ENCODE measurements at regions not wholly inside any gene's neighbourhood (a gene's known extent, or its start where the extent isn't known, plus 50 kb on each side); places are given as distances from the start of the nearest gene placed in this dataset.
A peak's percentile ranks its signal among the peaks of the same experiment; 100 is the strongest.

DNA sequence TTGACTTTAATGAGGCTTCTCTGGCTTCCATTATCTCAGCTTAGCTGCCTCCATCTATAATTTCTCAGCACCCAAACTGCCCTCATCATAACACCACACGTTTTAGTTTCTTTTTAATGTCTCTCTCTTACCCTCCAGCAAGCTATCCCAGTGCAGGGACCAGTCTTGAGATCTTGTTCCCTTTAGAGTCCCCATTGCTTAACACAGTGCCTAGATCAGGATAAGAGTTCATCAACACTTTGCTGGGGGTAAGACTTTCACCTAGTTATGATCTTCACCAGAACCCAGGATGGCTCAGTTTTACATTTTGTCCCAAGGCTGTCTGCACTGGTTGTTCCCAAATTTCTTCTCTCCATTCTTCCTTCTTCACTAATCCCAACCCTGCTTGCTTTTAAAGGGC lies 126.1 kb downstream of the OR2B2 start:
- TF ChIP-seq EZH2phosphoT487 (IDR thresholded peaks at IDR 0.05; ENCODE audit: borderline replicate concordance, low read length): no peak
- no peak for TF ChIP-seq CTCF (conservative IDR thresholded peaks at IDR 0.05; ENCODE audit: low read depth, low read length)
- TF ChIP-seq EZH2 (IDR thresholded peaks at IDR 0.05; ENCODE audit: low read length, unreplicated experiment): no peak
- no peak overlapping the region for H3K9ac ChIP-seq (ENCODE audit: low read length)
- H3K79me2 ChIP-seq (ENCODE audit: low read length): no peaks in the 10 kb centered on the region
- H4K20me1 ChIP-seq (ENCODE audit: low read length): no peaks in the 10 kb centered on the region
- no peaks in the 10 kb centered on the region for H3K36me3 ChIP-seq (ENCODE audit: low read depth, low read length)
- H3K4me2 ChIP-seq (ENCODE audit: low read length): peak overlapping the region; percentile 77
- H3K27ac ChIP-seq (ENCODE audit: low read length): no peak overlapping the region
- H3K4me3 ChIP-seq (ENCODE audit: low read length): no peak overlapping the region
- H3K9me3 ChIP-seq (ENCODE audit: low read length): no peaks in the 10 kb centered on the region
- ATAC-seq (no peak), DNase-seq (no peak)
- H2AFZ ChIP-seq (ENCODE audit: low read length): no peak overlapping the region
- intact Hi-C loops (cut with micrococcal nuclease): no loop called here
- H3K4me1 ChIP-seq (ENCODE audit: insufficient read depth, low read length): peaks cover 18% of the 10 kb centered on the region
- ChIA-PET CTCF (interaction anchor here (1.2 kb wide), 1 partner anchor 13 kb away, joined by 4 read pairs; no protein-coding TSS in a partner anchor), POLR2A (ENCODE audit: unreplicated experiment) (no interaction called here)
- no peaks in the 10 kb centered on the region for H3F3A ChIP-seq (ENCODE audit: low read length, unreplicated experiment)
- no peaks in the 10 kb centered on the region for H3K27me3 ChIP-seq (ENCODE audit: low read length)
- no peaks in the 10 kb centered on the region for H3K9me2 ChIP-seq (replicated peaks; ENCODE audit: low read length)
- BruUV-seq (replicated peaks): no TSS peak

DNA sequence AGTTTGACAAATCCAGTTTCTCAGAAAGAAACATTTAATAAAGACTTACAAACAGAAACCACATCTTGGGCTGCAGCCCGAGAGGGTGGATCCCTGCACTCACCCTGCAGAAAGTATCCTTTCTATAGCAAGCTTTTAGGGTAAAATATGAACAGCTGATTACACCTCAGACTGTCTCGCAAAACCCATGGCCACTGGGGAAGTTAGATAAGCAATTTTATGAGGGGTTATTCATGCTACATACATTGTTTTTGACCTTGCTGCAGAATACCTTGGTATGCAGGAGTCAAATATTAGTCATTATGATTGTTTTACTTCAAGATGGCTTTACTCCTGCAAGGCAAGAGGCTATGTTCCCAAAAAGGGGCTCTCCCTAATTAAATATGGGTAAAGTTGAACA lies 126.9 kb downstream of the OR2B2 start:
- no peak for TF ChIP-seq EZH2phosphoT487 (IDR thresholded peaks at IDR 0.05; ENCODE audit: borderline replicate concordance, low read length)
- no peak for TF ChIP-seq EZH2 (IDR thresholded peaks at IDR 0.05; ENCODE audit: low read length, unreplicated experiment)
- no peak for TF ChIP-seq CTCF (conservative IDR thresholded peaks at IDR 0.05; ENCODE audit: low read depth, low read length)
- H3K4me3 ChIP-seq (ENCODE audit: low read length): peak overlapping the region; percentile 41
- H3K9me3 ChIP-seq (ENCODE audit: low read length): no peaks in the 10 kb centered on the region
- H3K36me3 ChIP-seq (ENCODE audit: low read depth, low read length): no peaks in the 10 kb centered on the region
- BruUV-seq (replicated peaks): no TSS peak
- H2AFZ ChIP-seq (ENCODE audit: low read length): no peak overlapping the region
- no peaks in the 10 kb centered on the region for H3K27me3 ChIP-seq (ENCODE audit: low read length)
- H3F3A ChIP-seq (ENCODE audit: low read length, unreplicated experiment): no peaks in the 10 kb centered on the region
- H3K79me2 ChIP-seq (ENCODE audit: low read length): no peaks in the 10 kb centered on the region
- intact Hi-C loops (cut with micrococcal nuclease): no loop called here
- no peak overlapping the region for H3K9ac ChIP-seq (ENCODE audit: low read length)
- no peaks in the 10 kb centered on the region for H4K20me1 ChIP-seq (ENCODE audit: low read length)
- peak overlapping the region; percentile 77 for H3K4me2 ChIP-seq (ENCODE audit: low read length)
- H3K9me2 ChIP-seq (replicated peaks; ENCODE audit: low read length): no peaks in the 10 kb centered on the region
- peak; percentile 94 for ATAC-seq
- H3K4me1 ChIP-seq (ENCODE audit: insufficient read depth, low read length): peaks cover 18% of the 10 kb centered on the region
- CTCF ChIA-PET: interaction anchor here (1.2 kb wide), 1 partner anchor 12 kb away, joined by 4 read pairs; no protein-coding TSS in a partner anchor
- DNase-seq: peak; percentile 72
- H3K27ac ChIP-seq (ENCODE audit: low read length): no peak overlapping the region
- POLR2A ChIA-PET (ENCODE audit: unreplicated experiment): no interaction called here

DNA sequence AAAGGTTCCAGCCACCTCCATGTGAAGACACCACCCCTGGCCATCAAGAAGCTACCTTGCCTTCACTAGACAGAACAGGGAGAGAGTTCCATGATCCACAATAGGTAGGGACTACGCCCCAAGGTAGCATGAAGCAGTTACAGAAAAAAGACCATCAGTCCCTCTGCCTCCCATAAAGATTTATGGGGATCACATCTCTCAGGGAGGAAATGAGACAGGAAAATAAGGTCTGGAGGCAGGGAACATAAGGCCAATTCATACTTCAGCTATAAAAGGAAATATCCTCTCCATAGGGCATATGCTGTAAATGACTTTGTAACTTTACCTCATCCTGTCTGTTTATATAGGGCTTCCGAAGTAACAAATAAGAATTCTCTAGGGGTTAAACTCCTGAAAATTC lies 129.4 kb downstream of the OR2B2 start:
- intact Hi-C loops (cut with micrococcal nuclease): no loop called here
- TF ChIP-seq EZH2phosphoT487 (IDR thresholded peaks at IDR 0.05; ENCODE audit: borderline replicate concordance, low read length): no peak
- TF ChIP-seq EZH2 (IDR thresholded peaks at IDR 0.05; ENCODE audit: low read length, unreplicated experiment): no peak
- TF ChIP-seq CTCF (conservative IDR thresholded peaks at IDR 0.05; ENCODE audit: low read depth, low read length): no peak
- no peak overlapping the region for H3K27ac ChIP-seq (ENCODE audit: low read length)
- no peaks in the 10 kb centered on the region for H3K9me3 ChIP-seq (ENCODE audit: low read length)
- no peaks in the 10 kb centered on the region for H3K79me2 ChIP-seq (ENCODE audit: low read length)
- H3K27me3 ChIP-seq (ENCODE audit: low read length): no peaks in the 10 kb centered on the region
- peaks cover 26% of the 10 kb centered on the region for H3K4me1 ChIP-seq (ENCODE audit: insufficient read depth, low read length)
- H4K20me1 ChIP-seq (ENCODE audit: low read length): no peaks in the 10 kb centered on the region
- H3K36me3 ChIP-seq (ENCODE audit: low read depth, low read length): no peaks in the 10 kb centered on the region
- DNase-seq (no peak), ATAC-seq (no peak)
- no peaks in the 10 kb centered on the region for H3F3A ChIP-seq (ENCODE audit: low read length, unreplicated experiment)
- H3K4me2 ChIP-seq (ENCODE audit: low read length): no peak overlapping the region
- H2AFZ ChIP-seq (ENCODE audit: low read length): no peak overlapping the region
- H3K9me2 ChIP-seq (replicated peaks; ENCODE audit: low read length): no peaks in the 10 kb centered on the region
- H3K9ac ChIP-seq (ENCODE audit: low read length): no peak overlapping the region
- no peak overlapping the region for H3K4me3 ChIP-seq (ENCODE audit: low read length)
- ChIA-PET POLR2A (ENCODE audit: unreplicated experiment) (no interaction called here), CTCF (no interaction called here)
- no TSS peak for BruUV-seq (replicated peaks)

Data from PC-3 (cell line).